Stomach (tissue), 4 donors: ENCODE measurements at regions not wholly inside any gene's neighbourhood (a gene's known extent, or its start where the extent isn't known, plus 50 kb on each side); places are given as distances from the start of the nearest gene placed in this dataset.

Experiments
- CTCF ChIP-seq, 7 experiments: fragments of 450-650 bp in 4 of 7; fragments of 200-600 bp in 3 of 7; sonication (generic) in 3 of 7; IDR thresholded peaks; one replicate each; pipeline ENCODE4 v1.5.1; 2016 to 2019; ENCODE audit warnings: antibody characterized with exemption in 7 of 7, control low read depth in 2 of 7, mild to moderate bottlenecking in 1 of 7
- POLR2A ChIP-seq, 4 donors: fragments of 450-650 bp; IDR thresholded peaks; one replicate each; pipeline ENCODE4 v1.6.1; 2016; ENCODE audit warnings: antibody characterized with exemption in 4 of 4, control low read depth in 2 of 4, mild to moderate bottlenecking in 1 of 4, moderate library complexity in 1 of 4
- POLR2AphosphoS5 ChIP-seq, 3 donors: sonication (generic); formaldehyde crosslinking; IDR thresholded peaks; one replicate each; pipeline ENCODE4 v1.6.1; 2016; ENCODE audit warnings: antibody characterized with exemption in 3 of 3

DNA sequence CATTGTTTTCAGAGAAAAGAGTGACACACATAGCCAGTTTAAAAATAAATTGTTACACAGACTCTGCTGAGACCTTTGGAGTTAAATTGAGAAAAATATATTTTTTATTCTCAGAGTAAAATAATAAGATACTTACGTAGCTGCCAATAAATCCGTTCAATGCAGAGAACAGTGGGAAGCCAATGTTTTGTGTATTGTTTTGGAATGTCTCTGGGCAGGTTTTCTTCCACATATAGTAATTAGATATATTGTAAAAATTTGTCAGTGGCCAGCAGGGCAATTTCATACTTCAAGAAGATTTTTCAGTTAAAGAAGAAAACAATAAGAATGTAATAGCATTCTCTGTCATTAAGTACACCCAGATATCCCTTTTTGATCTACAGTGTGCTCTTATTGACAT is 999.5 kb upstream of the INTU start:
- TF ChIP-seq CTCF (IDR thresholded peaks at IDR 0.05) (no peak), POLR2AphosphoS5 (IDR thresholded peaks at IDR 0.05) (no peak), POLR2A (IDR thresholded peaks at IDR 0.05) (no peak)
